Smooth muscle cell (in vitro differentiated cells): ENCODE measurements at regions not wholly inside any gene's neighbourhood (a gene's known extent, or its start where the extent isn't known, plus 50 kb on each side); places are given as distances from the start of the nearest gene placed in this dataset.

ENCODE experiments used
- DNase-seq: peaks from one replicate; lab custom pipeline; 2025; ENCODE audit not compliant: unreplicated experiment; lab: John Stamatoyannopoulos, UW
- H2AFZ ChIP-seq: fragments of 200-600 bp; sonication (generic); 2 replicates; pipeline ENCODE4 v1.6.0; 2016; ENCODE audit warnings: antibody characterized with exemption, low read depth, mild to moderate bottlenecking
- H3F3A ChIP-seq: fragments of 200-600 bp; sonication (generic); 2 replicates; pipeline ENCODE4 v1.6.0; 2017; ENCODE audit warnings: antibody characterized with exemption, low read depth
- H3K27ac ChIP-seq: fragments of 200-600 bp; sonication (generic); 2 replicates; pipeline ENCODE4 v1.5.1; 2016; ENCODE audit warnings: low read depth, mild to moderate bottlenecking
- H3K27me3 ChIP-seq: fragments of 200-600 bp; sonication (generic); 2 replicates; pipeline ENCODE4 v1.6.1; 2016; ENCODE audit warnings: low read depth, mild to moderate bottlenecking
- H3K36me3 ChIP-seq: fragments of 200-600 bp; sonication (generic); 2 replicates; pipeline ENCODE4 v1.5.1; 2016; ENCODE audit warnings: low read depth
- H3K4me1 ChIP-seq: fragments of 200-600 bp; sonication (generic); 2 replicates; pipeline ENCODE4 v1.5.1; 2016; ENCODE audit warnings: low read depth
- H3K4me2 ChIP-seq: fragments of 200-600 bp; sonication (generic); 2 replicates; pipeline ENCODE4 v1.6.0; 2016; ENCODE audit warnings: mild to moderate bottlenecking
- H3K4me3 ChIP-seq: fragments of 200-600 bp; sonication (generic); 2 replicates; pipeline ENCODE4 v1.5.1; 2016; ENCODE audit warnings: mild to moderate bottlenecking
- H3K79me2 ChIP-seq: fragments of 200-600 bp; sonication (generic); 2 replicates; pipeline ENCODE4 v1.6.0; 2016; ENCODE audit warnings: low read depth, mild to moderate bottlenecking
- H3K9ac ChIP-seq: fragments of 200-600 bp; sonication (generic); 2 replicates; pipeline ENCODE4 v1.6.0; 2016; ENCODE audit warnings: low read depth
- H3K9me3 ChIP-seq: fragments of 200-600 bp; sonication (generic); replicated peaks from 2 replicates; pipeline ENCODE4 v1.5.1; 2016; ENCODE audit warnings: low read depth
- H4K20me1 ChIP-seq: fragments of 200-600 bp; sonication (generic); 2 replicates; pipeline ENCODE4 v1.6.0; 2016; ENCODE audit warnings: low read depth
- CTCF ChIP-seq: fragments of 200-600 bp; sonication (generic); IDR thresholded peaks from 2 replicates; pipeline ENCODE4 v1.5.1; 2017; ENCODE audit warnings: borderline replicate concordance, mild to moderate bottlenecking, antibody characterized with exemption; ENCODE audit not compliant: insufficient read depth, poor library complexity, severe bottlenecking
- WGBS: methylation state at CpG from one replicate; pipeline ENCODE4 v1.1.7; 2016; ENCODE audit warnings: low lambda C conversion rate; 5-methylcytosine and 5-hydroxymethylcytosine counted together

DNA sequence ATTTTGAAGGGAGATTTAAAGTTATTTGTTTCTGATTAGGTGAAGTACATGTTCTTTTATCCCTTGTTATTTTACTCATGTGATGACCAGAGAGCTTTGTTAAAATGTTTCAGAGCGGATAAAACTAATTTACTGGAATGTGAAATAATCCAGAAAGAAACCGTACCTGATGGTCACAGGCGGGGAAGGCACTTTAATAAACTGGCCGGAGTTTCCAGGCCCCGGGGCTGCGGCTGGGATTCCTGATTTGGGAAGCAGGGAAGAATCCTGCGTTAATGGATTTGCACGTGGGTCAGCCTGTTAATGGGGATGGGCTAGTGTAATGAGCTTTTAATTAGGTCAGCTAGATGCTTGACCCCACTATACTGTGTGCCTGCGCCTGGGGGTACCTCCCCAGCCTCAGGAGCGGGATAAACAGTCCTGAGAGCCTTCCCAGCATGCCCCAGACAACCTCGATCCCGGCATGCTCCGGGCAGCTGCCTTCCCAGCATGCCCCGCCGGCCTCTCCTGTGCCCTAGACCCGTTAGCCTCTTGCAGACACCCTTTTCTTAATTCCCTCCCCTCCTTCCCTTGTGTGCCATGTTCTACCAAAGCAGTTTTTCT is 208.6 kb upstream of the CDKN3 start:
- no peak for TF ChIP-seq CTCF
- no peak for DNase-seq
- Histone ChIP-seq H3K27me3 (no peaks in the 10 kb centered on the region), H4K20me1 (no peaks in the 10 kb centered on the region), H3K36me3 (no peaks in the 10 kb centered on the region), H3F3A (peaks cover 10% of the 10 kb centered on the region), H3K4me1 (peaks cover 13% of the 10 kb centered on the region), H3K9me3 (no peaks in the 10 kb centered on the region), H3K27ac (no peak overlapping the region), H3K9ac (no peak overlapping the region), H3K79me2 (no peaks in the 10 kb centered on the region), H3K4me3 (no peak overlapping the region), H2AFZ (no peak overlapping the region), H3K4me2 (no peak overlapping the region)
- 60% methylated on average over 16 of the region's 16 CpGs for WGBS

GRCh38 chr14:54189333-54189732 is 207.5 kb upstream of the CDKN3 start:
- 97% methylated on average over 1 of the region's 1 CpG for WGBS
- peaks cover 13% of the 10 kb centered on the region for H3K4me1 ChIP-seq
- H4K20me1 ChIP-seq: no peaks in the 10 kb centered on the region
- no peaks in the 10 kb centered on the region for H3K9me3 ChIP-seq
- no peaks in the 10 kb centered on the region for H3K36me3 ChIP-seq
- no peak for TF ChIP-seq CTCF
- H3K27me3 ChIP-seq: no peaks in the 10 kb centered on the region
- DNase-seq: no peak
- H3K4me3 ChIP-seq: no peak overlapping the region
- H3K4me2 ChIP-seq: peak overlapping the region; percentile 56
- H3K27ac ChIP-seq: peak overlapping the region; percentile 72
- H3K79me2 ChIP-seq: no peaks in the 10 kb centered on the region
- H2AFZ ChIP-seq: peak overlapping the region; percentile 53
- H3F3A ChIP-seq: peaks cover 10% of the 10 kb centered on the region
- H3K9ac ChIP-seq: no peak overlapping the region

GRCh38 chr14:54189748-54190354 is 207.0 kb upstream of the CDKN3 start:
- peaks cover 13% of the 10 kb centered on the region for H3K4me1 ChIP-seq
- peak overlapping the region; percentile 72 for H3K27ac ChIP-seq
- no peak for TF ChIP-seq CTCF
- H2AFZ ChIP-seq: peak overlapping the region; percentile 53
- no peaks in the 10 kb centered on the region for H3K79me2 ChIP-seq
- peaks cover 10% of the 10 kb centered on the region for H3F3A ChIP-seq
- no peaks in the 10 kb centered on the region for H3K27me3 ChIP-seq
- H3K4me2 ChIP-seq: peak overlapping the region; percentile 56
- no peaks in the 10 kb centered on the region for H4K20me1 ChIP-seq
- WGBS: 51% methylated on average over 4 of the region's 4 CpGs
- H3K9me3 ChIP-seq: no peaks in the 10 kb centered on the region
- H3K9ac ChIP-seq: no peak overlapping the region
- H3K36me3 ChIP-seq: no peaks in the 10 kb centered on the region
- no peak overlapping the region for H3K4me3 ChIP-seq
- DNase-seq: no peak

DNA sequence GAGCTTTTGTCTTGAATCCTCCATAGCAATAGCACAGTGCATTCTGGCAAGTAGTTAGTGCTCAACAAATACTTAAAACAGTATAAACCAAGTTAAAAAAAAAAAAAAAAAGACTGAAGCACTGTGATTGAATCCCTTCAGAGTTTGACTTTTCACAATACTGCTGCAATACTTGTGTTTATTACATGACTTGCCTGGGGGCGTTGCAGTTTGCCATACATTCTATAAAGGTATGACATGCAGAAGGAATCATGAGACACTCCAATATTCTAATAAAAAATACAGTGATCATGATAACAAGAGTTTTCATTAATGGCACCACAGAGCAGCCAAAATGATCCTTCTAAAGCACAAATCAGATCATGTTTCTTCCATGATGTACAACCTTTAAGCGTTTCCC is 205.0 kb upstream of the CDKN3 start:
- peaks cover 10% of the 10 kb centered on the region for H3F3A ChIP-seq
- no peak overlapping the region for H3K4me2 ChIP-seq
- H3K79me2 ChIP-seq: no peaks in the 10 kb centered on the region
- no peaks in the 10 kb centered on the region for H4K20me1 ChIP-seq
- no peak overlapping the region for H3K4me3 ChIP-seq
- TF ChIP-seq CTCF: no peak
- H3K9me3 ChIP-seq: no peaks in the 10 kb centered on the region
- 50% methylated on average over 2 of the region's 2 CpGs for WGBS
- no peak for DNase-seq
- no peaks in the 10 kb centered on the region for H3K27me3 ChIP-seq
- no peak overlapping the region for H2AFZ ChIP-seq
- H3K9ac ChIP-seq: no peak overlapping the region
- H3K27ac ChIP-seq: no peak overlapping the region
- no peaks in the 10 kb centered on the region for H3K36me3 ChIP-seq
- peaks cover 13% of the 10 kb centered on the region for H3K4me1 ChIP-seq
